H1 (cell line): ENCODE measurements at regions not wholly inside any gene's neighbourhood (a gene's known extent, or its start where the extent isn't known, plus 50 kb on each side); places are given as distances from the start of the nearest gene placed in this dataset.

Experiments
- CBX8 ChIP-seq: fragments of 300-800, 300-1000 bp; sonication (generic); IDR thresholded peaks from 2 replicates; pipeline ENCODE4 v1.7.1; 2016; ENCODE audit warnings: low read depth, low read length, borderline replicate concordance
- EGR1 ChIP-seq: IDR thresholded peaks from 2 replicates; pipeline ENCODE4 v1.6.1; 2011; ENCODE audit warnings: low read depth, low read length, borderline replicate concordance
- SAP30 ChIP-seq: fragments of 300-600 bp; sonication (generic); IDR thresholded peaks from 2 replicates; pipeline ENCODE4 v1.7.1; 2012; ENCODE audit warnings: low read length, moderate library complexity, mild to moderate bottlenecking, inconsistent platforms; ENCODE audit not compliant: insufficient read depth, insufficient replicate concordance
- SP1 ChIP-seq: IDR thresholded peaks from 2 replicates; pipeline ENCODE4 v1.6.1; 2011; ENCODE audit warnings: low read depth, low read length
- TAF1 ChIP-seq: IDR thresholded peaks from 2 replicates; pipeline ENCODE4 v1.6.1; 2011; ENCODE audit warnings: mild to moderate bottlenecking, low read depth, low read length

DNA sequence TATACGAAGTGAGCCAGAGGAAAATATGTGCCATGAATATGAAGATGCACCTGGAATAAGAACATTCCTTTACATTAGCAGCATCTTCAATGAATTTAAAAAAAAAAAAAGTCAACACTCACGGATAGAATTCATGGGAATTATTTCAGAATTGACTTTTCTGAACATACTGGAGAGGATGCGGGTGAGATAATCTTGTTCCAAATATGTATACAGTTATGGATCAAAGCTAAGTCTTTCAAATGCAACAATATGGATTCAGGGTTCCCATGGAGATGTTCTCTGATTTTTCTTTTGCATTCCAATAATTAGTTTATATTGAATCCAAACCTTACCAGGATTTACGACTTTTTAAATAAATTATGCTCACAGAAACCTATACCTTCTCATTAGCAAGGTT lies 1660.7 kb downstream of the SLITRK1 start (continued):
- TF ChIP-seq CBX8 = no peak
- TF ChIP-seq TAF1 = no peak
- no peak for TF ChIP-seq SP1
- no peak for TF ChIP-seq SAP30
- no peak for TF ChIP-seq EGR1
- TF ChIP-seq, all 59 proteins: peak for 0
